Urothelium cell line (cell line): ENCODE measurements at regions not wholly inside any gene's neighbourhood (a gene's known extent, or its start where the extent isn't known, plus 50 kb on each side); places are given as distances from the start of the nearest gene placed in this dataset.

Source experiments
- DNase-seq: peaks from one replicate; pipeline ENCODE4 v3.0.0; 2011; ENCODE audit warnings: low spot score, mixed read lengths
- FAIRE-seq: peaks from 2 replicates; lab custom pipeline; 2011; peaks lifted over from hg19 to GRCh38; lab: Jason Lieb, UNC

DNA sequence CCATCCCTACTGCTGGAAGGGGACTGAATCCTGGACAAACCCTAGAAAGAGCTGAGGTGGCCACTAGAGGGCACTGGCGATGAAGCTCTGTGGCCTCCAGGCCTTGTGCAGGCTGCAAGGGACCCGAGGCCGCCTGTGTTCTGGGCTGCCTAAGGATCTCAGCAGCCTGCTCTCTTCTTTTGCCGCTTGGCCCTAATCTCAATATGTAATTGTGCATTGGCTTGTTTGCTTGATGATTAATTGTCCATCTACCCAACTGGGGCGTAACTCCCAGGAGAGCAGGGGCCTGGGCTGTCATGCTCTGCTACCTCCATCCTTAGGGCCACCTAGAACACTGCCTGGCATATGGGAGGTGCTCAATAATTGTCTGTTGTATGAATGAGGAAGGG, 73.8 kb downstream of the SYNE3 start:
- FAIRE-seq: no peak
- peak; percentile 67 for DNase-seq

DNA sequence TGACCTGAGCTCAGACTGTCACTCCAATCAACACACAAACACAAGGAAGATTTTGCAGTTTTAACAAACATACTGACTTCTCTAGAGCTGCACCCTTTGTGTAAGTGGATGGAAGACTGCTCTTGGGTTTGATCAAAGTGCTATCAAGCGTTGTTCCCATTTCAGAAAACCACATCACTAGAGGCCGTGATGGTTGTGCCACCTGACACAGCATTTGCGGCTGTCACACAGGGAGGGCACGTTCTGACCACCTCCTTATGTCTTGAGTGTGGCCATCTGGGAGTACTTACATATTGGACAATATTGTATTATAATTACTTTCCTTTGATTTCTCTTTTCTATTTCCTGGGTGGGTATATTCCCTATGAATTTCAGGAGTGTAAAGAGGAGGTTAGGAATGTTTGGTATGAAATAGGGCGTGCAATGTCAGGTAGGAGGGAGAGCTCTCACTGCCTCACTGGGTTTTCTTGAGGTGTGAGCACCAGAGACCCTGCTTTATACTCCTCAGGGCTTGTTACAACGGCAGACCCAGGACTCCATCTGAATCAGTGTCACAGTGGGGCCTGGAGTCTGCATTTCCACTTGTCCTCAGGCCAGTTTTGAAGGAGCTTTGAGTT, 74.3 kb downstream of the SYNE3 start:
- FAIRE-seq (no peak), DNase-seq (no peak)

DNA sequence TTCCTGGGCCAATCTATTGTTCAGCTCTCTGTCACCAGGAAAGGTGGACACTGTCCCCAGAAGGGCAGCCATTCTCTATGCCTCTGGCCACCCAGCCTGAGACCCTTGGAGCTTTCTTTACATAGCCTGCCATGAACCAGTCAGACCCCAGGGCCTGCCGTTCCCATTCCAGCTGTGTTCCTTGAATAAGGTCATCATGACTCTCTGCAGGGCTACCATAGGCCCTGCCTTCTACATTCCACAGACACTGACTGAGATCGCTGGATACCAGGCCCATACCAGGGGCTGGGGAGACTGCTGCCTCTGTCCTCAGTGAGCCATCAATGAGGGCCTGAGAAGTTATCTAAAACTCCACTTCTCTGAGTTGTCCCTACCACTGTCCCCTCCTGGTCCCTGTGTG, 75.5 kb downstream of the SYNE3 start:
- FAIRE-seq: no peak
- DNase-seq: no peak

DNA sequence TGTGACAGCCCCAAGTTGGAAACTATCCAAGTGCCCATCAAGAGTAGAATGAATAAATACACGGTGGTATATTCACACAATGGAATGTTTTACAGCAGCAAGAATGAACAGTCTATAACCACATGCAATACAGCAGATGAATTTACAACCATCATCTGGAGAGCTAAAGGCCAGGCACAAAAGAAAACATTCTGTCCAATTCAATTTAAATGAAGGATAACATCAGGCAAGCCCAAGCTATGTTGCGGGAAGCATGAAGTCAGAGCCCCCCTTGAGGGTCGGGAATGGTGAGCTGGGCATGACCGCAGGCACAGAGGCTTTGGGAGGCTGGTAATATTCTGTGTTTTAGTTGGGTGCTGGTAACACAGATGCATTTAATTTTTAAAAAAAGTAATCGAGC, 76.0 kb downstream of the SYNE3 start:
- no peak for DNase-seq
- FAIRE-seq: no peak

DNA sequence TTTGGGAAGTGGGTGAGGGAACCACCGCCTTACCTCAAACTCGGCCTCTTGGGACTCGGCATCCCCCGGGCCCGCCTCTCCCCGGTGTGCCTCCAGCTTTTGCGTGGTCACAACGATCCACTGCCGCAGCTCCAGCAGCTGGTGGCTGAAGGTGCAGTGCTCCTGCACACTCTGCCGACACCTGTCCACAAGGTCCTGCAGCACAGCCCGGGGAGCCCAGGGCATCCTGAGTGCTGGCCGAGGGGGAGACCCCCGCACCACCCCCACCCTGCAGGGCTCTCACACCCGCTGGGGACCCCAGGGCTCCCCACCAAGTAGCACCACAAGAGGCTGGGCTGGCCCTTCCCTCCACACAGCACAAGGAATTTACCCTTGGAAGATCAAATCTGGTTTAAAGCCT, 76.6 kb downstream of the SYNE3 start:
- FAIRE-seq (no peak), DNase-seq (no peak)

DNA sequence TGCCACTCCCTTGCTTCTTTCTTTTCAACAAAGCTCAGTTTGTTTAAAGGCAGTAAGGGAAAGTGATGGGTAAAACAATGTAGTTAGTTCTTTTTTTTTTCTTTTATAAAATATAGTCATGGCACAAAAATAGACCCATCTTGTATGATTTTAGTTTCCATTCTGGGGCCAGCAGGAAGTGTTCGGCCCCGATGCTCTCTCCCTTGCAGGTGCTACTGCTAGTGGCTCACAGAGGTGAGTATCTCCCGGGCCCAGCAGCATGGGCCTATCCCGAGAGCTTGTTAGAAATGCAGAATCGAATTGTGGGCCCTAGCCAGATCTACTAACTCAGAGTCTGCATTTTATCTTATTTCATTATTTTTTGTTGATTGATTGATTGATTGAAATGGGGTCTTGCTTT, 78.7 kb downstream of the SYNE3 start:
- FAIRE-seq: no peak
- DNase-seq: no peak

DNA sequence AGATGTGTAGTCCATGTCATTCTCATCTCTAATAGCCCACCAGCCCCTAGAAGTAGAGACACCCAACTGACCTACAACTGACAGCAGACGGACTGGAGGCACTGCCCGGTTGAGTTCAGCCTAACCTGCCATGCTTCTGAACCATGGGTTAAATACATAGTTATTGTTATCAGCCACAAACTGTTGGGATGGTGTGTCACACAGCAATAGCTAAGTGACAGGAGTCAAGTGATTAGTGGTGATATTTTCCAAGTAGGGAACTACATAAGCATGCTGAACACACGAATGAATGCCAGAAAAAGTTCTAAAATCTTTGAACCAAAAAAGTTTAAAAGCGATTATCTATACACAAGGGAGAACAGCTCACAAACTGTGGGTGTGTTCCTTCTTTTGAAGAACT, 80.1 kb downstream of the SYNE3 start:
- no peak for FAIRE-seq
- DNase-seq: no peak

DNA sequence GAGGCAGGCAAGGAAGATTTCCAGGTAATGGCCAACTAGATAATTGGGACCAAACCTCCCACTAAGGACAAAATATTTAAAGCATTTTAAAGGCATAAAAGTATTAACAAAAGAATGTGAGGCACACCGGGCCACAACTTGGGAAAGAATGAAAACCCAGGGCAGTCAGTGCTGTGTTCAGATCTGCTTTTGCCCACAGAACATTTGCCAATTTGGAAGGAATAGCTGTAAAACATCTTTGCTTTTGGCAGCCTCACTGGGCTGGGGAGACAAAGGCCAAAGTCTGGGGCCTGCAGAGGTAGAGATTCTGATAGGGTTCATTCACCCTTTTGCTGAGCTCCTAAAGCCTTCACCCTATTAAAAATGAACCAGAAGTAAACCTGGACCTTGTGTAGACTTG, 82.3 kb downstream of the SYNE3 start:
- no peak for DNase-seq
- FAIRE-seq: no peak

DNA sequence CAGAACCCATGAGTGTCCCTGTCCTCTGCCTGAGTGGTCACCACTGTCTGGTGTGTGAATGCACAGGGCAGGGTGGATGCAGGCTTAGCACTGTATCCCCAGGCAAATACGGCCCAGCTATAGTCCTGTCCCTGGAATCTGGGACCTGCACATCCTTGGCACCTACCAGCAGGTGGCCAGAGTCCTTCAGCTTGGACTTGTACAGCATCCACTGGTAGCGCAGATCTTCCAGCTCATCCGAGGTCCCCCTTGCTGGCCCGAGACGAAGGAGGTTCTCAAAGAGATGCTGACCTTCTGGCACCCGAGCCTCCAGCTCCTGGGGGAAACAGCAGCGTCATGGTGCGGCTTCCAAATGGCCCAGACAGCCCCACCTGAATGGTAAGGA, 83.4 kb downstream of the SYNE3 start:
- DNase-seq: no peak
- FAIRE-seq: no peak

DNA sequence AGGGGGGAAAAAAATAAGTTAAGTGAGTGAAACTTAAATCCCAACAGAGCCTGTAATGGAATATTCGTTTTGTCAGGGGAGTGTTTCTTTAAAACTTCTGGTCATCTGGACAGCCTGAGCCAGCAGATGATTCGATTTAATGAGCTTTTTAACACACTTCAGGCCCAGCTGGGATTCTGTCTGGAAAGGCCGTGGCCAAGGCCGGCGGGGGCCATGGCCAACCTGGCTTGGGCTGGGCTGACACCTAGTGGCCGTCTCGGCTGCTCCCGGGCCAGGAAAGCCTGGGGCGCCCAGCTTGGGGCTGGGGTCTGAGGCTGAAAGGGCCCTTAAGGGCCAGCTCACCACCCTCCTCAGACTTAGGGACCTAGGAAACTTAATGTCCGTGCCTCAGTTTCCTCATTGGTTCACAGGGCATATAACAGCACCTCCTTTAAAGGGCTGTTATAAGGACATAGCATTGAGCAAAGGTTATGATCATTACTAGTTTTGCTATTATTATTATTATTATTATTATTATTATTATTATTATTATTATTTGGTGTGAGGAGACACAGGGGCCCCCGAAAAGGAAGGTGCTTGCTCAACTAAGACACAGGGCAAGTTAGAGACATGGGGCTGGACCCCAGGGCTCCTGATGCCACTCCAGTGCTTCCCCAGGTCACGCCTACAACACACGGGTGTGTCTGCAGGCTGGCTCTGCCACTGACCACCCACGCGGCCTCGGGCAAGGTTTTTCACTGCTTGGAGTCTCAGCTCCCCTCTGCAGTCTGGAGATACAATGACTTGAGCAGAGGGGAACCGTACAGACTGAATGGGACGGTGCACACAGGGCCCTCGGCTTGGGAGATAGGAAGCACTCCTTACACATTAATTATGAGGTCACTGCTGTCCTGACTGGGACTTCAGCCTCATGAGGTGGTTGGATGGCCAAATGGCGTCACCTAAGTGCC, 84.0 kb downstream of the SYNE3 start:
- peak; percentile 42 for DNase-seq
- FAIRE-seq: no peak

DNA sequence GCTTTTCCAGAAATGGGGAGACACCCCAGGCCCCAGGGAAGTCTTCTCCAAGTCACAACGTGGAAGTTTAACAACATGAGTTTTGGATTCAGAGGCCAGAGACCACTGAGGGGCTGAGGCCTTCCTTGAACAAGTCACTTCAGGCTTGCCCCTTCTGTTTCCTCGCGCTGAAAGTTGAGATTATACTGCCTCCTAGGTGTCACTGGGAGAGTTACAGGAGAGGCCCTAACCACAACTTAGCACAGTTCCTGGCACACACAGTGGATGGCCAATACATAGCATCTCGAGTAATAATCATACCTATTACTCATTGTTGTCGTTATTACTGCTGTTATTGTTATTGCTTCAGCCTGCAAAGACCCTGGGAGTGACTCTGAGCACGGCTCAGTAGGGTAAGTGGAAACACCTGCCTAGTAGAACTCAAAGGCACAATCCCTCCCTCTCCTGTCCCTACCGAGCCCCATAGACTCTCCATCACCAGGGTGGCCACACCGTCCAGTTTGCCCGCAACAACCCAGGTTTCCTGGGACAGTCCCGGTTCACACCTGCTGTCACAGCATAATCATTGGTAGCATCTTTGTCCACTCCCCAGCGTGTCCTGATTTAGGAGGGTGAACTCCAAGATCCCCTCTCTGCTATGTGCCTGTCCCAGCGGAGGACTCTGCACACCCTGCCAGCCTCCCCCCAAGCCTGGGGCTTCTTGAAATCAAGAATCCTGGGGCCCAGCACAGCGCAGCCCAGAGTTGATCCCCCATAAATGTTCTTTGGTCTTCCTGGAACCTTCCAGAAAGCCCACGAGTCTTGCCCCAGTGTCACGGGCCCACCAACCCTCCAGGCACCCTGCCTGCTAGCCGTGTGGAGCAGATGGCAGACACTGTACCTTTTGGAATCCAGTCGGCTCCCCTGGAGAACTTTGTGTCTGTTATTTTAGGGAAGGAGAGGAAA, 85.0 kb downstream of the SYNE3 start:
- FAIRE-seq: no peak

DNA sequence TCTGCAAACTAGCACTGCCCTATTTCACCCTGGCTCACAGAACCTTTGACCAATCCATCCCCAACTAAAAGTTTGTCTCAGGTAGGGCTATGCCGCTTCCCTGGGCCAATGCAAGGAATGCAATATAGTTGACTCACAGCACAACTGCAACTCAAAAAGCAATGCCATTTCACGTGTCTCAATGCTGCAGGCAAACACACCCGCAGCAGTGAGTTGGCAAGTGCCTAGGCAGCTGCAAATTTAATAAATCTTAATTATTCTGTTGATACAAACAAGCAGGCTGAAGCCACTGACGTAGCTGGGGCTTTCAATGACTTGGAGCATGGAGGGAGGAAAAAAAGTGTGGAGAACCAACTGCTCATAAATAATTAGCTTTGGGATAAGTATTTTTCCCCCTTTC, 87.9 kb downstream of the SYNE3 start:
- FAIRE-seq: no peak
- DNase-seq: no peak

More for the DNA sequence above, 85.0 kb downstream of the SYNE3 start:
- peak; percentile 16 for DNase-seq

DNA sequence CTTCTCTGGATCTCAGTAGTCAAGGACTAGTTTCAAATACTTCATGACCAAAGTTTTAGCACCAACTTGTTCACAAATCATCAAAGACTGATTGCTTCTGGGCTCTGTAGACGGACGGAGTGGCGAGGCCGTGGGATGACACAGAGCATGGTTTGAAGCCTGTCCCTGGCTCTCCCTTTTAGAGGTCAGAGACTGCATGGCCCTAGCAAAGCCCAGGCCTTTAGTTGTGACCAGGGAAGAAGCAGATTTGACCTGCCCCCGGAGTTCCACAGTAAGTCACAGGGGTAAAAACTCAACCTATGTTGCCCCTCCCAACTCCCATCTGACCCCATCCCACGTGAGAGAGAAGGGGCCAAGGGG, 90.4 kb downstream of the SYNE3 start:
- FAIRE-seq (no peak), DNase-seq (no peak)

DNA sequence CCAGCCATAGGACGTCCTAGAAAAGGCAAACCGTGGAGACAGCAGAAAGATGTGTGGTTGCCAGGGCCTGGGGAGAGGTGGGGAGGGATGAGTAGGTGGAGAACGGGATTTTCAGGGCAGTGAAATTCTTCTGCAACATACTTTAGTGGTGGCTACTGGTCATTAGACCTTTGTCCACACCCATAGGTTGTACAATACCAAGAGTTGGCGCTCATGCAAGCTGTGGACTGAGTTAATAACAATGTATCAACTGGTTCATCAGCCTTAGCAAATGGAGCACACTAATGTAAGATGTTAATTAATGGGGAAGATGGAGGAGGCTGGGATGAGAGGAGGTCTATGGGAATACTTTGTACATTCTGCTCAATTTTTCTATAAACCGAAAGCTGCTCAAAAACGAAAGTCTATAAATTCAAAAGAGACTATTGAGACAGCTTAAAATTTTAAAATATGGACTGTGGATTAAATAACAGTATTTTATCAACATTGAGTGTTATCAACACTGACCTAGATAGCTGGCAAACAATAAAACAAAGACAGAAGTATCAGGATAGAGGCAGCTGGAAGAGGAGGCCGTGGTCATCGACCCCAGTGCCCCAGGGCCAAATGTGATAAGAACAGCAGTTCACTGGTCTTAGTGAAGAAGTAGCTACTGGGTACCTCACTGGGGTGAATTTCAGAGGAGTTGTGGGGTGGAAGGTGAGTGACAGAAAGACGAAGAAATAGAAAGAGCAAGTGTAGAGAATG, 90.9 kb downstream of the SYNE3 start:
- no peak for DNase-seq
- no peak for FAIRE-seq

DNA sequence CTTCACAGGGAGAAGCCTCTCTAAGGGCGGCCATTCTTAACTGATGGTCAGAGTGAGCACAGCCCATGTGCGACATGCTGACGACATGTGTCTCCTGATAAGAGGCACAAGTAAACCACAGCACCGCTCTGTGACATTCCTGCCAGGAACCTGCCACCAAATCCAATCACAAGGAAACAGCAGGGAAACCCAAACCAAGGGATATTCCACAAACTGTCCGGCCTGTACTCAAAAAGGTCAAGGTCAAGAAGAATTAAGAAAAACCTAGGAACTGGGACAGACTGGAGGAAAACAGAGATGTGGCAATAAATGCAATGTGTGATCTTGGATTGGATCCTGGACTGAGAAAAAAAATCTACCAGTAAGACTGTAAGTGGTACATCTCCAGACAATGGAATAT, 91.9 kb downstream of the SYNE3 start:
- DNase-seq (no peak), FAIRE-seq (no peak)

DNA sequence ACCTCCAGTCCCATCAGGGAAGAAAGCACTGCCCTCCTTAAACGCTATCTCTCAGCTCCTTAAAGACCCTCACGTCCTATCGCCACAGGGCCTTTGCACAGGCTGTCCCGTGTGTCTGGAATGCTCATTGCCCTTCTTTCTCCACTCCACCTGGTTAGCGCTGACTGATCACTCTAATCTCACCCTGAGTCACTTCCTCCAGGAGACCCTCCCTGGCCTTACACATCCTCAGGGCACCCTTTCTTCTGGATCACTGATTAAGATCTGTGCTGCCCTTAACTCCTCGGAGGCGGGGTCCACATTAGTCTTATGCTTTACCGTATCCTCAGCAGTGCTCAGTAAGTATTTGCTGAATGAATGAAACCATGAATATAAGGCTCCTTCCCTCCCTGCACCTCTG, 94.7 kb downstream of the SYNE3 start:
- FAIRE-seq: no peak
- DNase-seq: no peak

DNA sequence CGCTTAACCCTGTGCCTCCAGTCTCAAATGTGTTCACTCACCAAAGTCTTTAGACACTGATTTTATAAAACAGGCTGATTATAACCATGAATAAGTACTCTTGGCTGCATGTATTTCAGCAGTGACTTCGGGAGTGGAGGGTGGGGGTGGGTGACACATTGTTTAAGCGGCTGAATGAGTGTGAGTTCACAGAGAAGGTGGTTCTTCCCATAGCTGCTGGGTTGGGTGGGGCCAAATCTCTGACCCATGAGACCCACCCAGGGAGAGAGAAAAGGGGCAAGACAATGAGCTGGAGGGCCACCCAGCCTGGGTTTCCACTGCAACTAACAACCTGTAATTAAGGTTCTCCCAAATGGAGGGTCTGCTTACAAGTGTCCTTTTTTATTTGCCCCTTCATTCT, 96.4 kb downstream of the SYNE3 start:
- FAIRE-seq: no peak
- DNase-seq: no peak

DNA sequence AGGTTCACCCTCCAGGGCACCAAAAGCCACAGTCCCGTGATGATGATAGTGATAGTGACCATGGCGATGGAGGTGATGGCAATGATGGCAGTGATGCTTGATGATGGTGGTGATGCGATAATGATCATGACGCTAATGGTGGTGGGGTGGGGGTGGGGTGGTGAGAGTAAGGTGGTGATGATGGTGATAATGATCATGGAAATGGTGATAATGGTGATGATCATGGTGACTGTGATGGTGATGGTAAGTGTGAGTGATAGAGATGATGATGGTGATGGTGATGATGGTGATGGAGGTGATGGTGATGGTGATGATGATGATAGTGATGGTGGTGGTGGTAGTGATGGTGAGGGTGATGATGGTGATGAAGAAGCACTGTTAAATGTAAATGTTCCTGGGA, 96.9 kb downstream of the SYNE3 start:
- DNase-seq (no peak), FAIRE-seq (no peak)

DNA sequence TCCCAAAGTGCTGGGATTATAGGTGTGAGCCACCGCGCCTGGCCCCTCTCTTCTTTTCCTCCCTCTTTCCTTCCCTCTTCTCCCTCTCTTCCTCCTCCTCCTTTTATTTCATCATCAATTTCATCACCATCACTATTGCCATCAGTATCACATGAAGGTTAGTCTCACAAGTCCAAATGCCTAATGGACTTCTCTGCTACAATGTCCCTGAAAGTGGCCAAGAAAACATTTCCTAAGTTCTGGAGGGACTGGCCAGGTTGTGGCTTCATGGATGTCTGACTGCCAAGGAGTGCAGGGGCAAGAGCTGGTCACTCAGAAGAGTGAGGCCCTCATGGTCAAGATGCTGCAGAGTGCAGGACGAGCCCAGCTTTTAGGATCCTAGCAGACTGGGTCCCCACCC, 97.6 kb downstream of the SYNE3 start:
- FAIRE-seq (no peak), DNase-seq (no peak)

DNA sequence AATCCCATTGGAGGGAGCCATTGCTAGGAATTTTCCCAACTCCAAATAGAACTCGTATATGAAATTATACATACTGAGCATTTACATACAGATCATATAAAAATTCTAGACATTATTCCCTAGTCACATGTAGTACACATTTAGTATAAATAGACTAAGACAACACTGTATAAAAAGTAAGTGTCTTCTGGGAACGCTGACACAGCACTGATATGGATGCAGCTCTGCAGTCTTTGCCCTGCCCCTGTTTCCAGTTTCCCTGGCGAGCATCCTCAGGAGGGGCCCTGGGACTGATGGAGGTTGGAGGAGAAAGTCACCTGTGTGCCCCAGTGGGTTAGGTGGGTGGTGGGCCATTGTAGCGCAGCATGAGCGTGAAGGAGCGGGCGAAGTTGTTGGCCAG, 97.8 kb upstream of the CLMN start:
- no peak for FAIRE-seq
- no peak for DNase-seq

DNA sequence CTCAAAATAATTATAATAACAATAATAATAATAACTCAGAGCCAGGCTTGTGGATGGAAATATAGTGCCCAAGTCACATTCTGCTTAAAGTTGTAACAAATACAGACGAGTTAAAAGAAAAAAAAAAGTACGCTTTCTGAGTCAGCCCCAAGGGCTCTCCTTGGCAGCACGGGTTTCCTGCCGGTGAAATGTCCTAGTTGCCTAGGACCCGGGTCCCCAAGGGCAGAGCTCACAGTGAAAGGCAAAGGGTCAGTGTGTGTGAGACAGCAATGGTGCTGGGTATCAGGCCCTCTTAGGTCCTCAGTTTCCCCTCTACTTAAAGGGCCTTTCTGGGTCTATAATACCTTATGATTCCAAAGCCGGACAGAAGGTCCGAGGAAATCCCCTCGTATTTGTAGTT, 96.3 kb upstream of the CLMN start:
- FAIRE-seq: no peak

More for the DNA sequence above, 96.3 kb upstream of the CLMN start:
- DNase-seq: no peak
